ENCODE measurements at regions not wholly inside any gene's neighbourhood (a gene's known extent, or its start where the extent isn't known, plus 50 kb on each side); places are given as distances from the start of the nearest gene placed in this dataset.

GRCh38 chr9:78778318-78778717 is 481.4 kb downstream of the PSAT1 start:
- Histone ChIP-seq H3K79me2 (ENCODE audit: control insufficient read depth, insufficient read depth, low read length) (no peaks in the 10 kb centered on the region), H3K4me1 (ENCODE audit: control insufficient read depth, extremely low read depth, insufficient read depth, low read length) (no peaks in the 10 kb centered on the region), H2AFZ (ENCODE audit: low read depth, low read length) (no peak overlapping the region), H3K27me3 (ENCODE audit: control insufficient read depth in 2 of 2, insufficient read depth in 2 of 2, low read length in 2 of 2) (no peaks in the 10 kb centered on the region), H3K9me3 (replicated peaks; ENCODE audit: control insufficient read depth, insufficient read depth, low read length) (no peaks in the 10 kb centered on the region), H3K4me2 (ENCODE audit: insufficient read depth, low read length) (no peak overlapping the region), H3K27ac (ENCODE audit: insufficient read depth, low read depth, low read length) (no peak overlapping the region), H3K4me3 (replicated peaks in 1 of 3; ENCODE audit: insufficient read depth in 1 of 3, low read depth in 1 of 3, low read length in 3 of 3) (no peak overlapping the region), H3K9ac (replicated peaks; ENCODE audit: extremely low read depth, insufficient read depth, low read length) (no peak overlapping the region), H3K36me3 (ENCODE audit: control insufficient read depth in 2 of 2, extremely low read depth in 1 of 2, insufficient read depth in 2 of 2, low read length in 2 of 2) (no peaks in the 10 kb centered on the region), H4K20me1 (replicated peaks; ENCODE audit: control insufficient read depth, extremely low read depth, insufficient read depth, low read length) (no peaks in the 10 kb centered on the region), H3K9me1 (replicated peaks; ENCODE audit: control insufficient read depth, extremely low read depth, insufficient read depth, low read length) (no peaks in the 10 kb centered on the region)
- FAIRE-seq (no peak), DNase-seq (ENCODE audit: low read depth, low spot score) (no peak)
- ChIA-PET POLR2A (no interaction called here), CTCF (interaction anchor here (0.9 to 1.7 kb wide), 5 partner anchors 13 to 356 kb away, joined by 3 to 4 read pairs (median 3); no protein-coding TSS in a partner anchor)
- no TSS peak for BruUV-seq (replicated peaks)
- dilution Hi-C loops (cut with MboI; ENCODE audit: extremely low pct_ligation_motif_present, low sequenced_read_pairs) (no loop called here), intact Hi-C loops (cut with micrococcal nuclease) (no loop called here)
- no peak for TF ChIP-seq MAX (IDR thresholded peaks at IDR 0.05; ENCODE audit: insufficient read depth, insufficient read length)
- no peak for TF ChIP-seq JUN (IDR thresholded peaks at IDR 0.05; ENCODE audit: borderline replicate concordance, insufficient read depth, insufficient read length, low read depth)
- no peak for TF ChIP-seq EZH2 (IDR thresholded peaks at IDR 0.05; ENCODE audit: borderline replicate concordance, low read depth, low read length, severe bottlenecking)

GRCh38 chr9:78778861-78779374 is 482.0 kb downstream of the PSAT1 start:
- CTCF ChIA-PET: interaction anchor here (0.8 to 1.7 kb wide), 7 partner anchors 12 to 355 kb away, joined by 3 to 4 read pairs (median 3); no protein-coding TSS in a partner anchor
- Histone ChIP-seq H4K20me1 (replicated peaks; ENCODE audit: control insufficient read depth, extremely low read depth, insufficient read depth, low read length) (no peaks in the 10 kb centered on the region), H3K9me3 (replicated peaks; ENCODE audit: control insufficient read depth, insufficient read depth, low read length) (no peaks in the 10 kb centered on the region), H2AFZ (ENCODE audit: low read depth, low read length) (no peak overlapping the region), H3K9me1 (replicated peaks; ENCODE audit: control insufficient read depth, extremely low read depth, insufficient read depth, low read length) (no peaks in the 10 kb centered on the region), H3K9ac (replicated peaks; ENCODE audit: extremely low read depth, insufficient read depth, low read length) (no peak overlapping the region), H3K4me3 (replicated peaks in 1 of 3; ENCODE audit: insufficient read depth in 1 of 3, low read depth in 1 of 3, low read length in 3 of 3) (no peak overlapping the region), H3K27me3 (ENCODE audit: control insufficient read depth in 2 of 2, insufficient read depth in 2 of 2, low read length in 2 of 2) (no peaks in the 10 kb centered on the region), H3K79me2 (ENCODE audit: control insufficient read depth, insufficient read depth, low read length) (no peaks in the 10 kb centered on the region), H3K4me2 (ENCODE audit: insufficient read depth, low read length) (no peak overlapping the region), H3K36me3 (ENCODE audit: control insufficient read depth in 2 of 2, extremely low read depth in 1 of 2, insufficient read depth in 2 of 2, low read length in 2 of 2) (no peaks in the 10 kb centered on the region), H3K27ac (ENCODE audit: insufficient read depth, low read depth, low read length) (no peak overlapping the region), H3K4me1 (ENCODE audit: control insufficient read depth, extremely low read depth, insufficient read depth, low read length) (no peaks in the 10 kb centered on the region)
- no peak for FAIRE-seq
- no peak for DNase-seq (ENCODE audit: low read depth, low spot score)
- no TSS peak for BruUV-seq (replicated peaks)
- POLR2A ChIA-PET: no interaction called here
- TF ChIP-seq GATA2 (IDR thresholded peaks at IDR 0.05; ENCODE audit: insufficient read depth, insufficient read length, low read depth, low read length): no peak
- TF ChIP-seq POLR2A (IDR thresholded peaks at IDR 0.05; ENCODE audit: low read depth, low read length): no peak
- TF ChIP-seq POLR2AphosphoS5 (IDR thresholded peaks at IDR 0.05; ENCODE audit: insufficient read depth, low read depth, low read length): no peak
- TF ChIP-seq MAX (IDR thresholded peaks at IDR 0.05; ENCODE audit: insufficient read depth, insufficient read length): no peak
- intact Hi-C loops (cut with micrococcal nuclease): no loop called here
- dilution Hi-C loops (cut with MboI; ENCODE audit: extremely low pct_ligation_motif_present, low sequenced_read_pairs): no loop called here
